ENCODE measurements at regions not wholly inside any gene's neighbourhood (a gene's known extent, or its start where the extent isn't known, plus 50 kb on each side); places are given as distances from the start of the nearest gene placed in this dataset.
"Not testable (repeated sequence)": the region's sequence is repeated elsewhere in the genome, so short reads cannot be mapped to it uniquely, and the experiment has no call there.

DNA sequence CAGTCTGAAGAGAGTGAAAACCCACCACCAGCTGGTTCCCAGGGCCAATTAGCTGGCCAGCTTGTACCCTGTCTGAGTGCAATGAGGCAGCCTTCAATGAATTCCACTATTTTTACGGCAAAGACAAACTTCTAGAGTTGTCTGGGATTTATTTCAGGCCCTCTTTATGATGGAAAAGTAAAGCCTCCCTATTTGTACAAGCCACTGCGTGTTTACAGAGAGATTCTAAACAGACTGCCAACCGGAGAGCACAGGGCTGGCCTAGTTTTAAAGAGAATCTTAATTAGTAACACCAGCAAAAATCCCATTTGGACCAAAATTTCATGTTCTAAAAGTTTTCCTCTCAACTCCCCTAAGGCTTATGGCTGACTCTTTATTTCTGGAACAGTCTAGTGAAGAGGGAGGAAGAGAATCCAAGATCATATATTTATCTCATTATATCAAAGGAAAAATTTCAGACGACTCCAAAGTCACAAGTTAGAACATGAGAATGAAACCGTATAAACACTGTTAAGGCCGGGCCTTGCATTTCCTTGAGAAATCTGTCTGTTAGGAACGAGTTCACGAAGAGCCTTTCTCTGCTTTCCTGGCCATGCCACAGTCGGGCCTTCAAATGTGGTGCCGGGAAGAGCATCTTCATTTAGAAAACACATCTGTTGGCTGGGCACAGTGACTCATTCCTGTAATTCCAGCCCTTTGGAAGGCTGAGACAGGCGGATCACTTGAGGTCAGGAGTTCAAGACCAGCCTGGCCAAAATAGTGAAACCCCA, 724.6 kb upstream of the NRP1 start:
- Histone ChIP-seq H3K27me3 (ENCODE audit: control insufficient read depth, insufficient read depth, low read length) (no peaks in the 10 kb centered on the region), H3K36me3 (replicated peaks; ENCODE audit: control insufficient read depth, insufficient read depth, low read length) (no peaks in the 10 kb centered on the region), H3K4me3 (ENCODE audit: insufficient read depth, low read depth, low read length) (no peak overlapping the region)
- DNase-seq, result no peak

DNA sequence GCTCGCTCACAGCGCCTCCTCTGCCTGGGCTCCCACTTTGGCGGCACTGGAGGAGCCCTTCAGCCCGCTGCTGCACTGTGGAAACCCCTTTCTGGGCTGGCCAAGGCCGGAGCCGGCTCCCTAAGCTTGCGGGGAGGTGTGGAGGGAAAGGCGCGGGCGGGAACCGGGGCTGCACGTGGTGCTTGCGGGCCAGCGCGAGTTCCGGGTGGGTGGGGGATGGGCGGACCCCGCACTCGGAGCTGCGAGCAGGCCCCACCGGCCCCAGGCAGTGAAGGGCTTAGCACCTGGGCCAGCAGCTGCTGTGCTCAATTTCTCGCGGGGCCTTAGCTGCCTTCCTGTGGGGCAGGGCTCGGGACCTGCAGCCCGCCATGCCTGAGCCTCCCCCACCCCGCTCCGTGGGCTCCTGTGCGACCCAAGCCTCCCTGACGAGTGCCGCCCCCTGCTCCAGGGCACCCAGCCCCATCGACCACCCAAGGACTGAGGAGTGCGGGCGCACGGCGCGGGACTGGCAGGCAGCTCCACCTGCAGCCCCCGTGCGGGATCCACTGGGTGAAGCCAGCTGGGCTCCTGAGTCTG, 721.0 kb upstream of the NRP1 start:
- DNase-seq; H3K36me3 ChIP-seq (replicated peaks; ENCODE audit: control insufficient read depth, insufficient read depth, low read length); H3K4me3 ChIP-seq (ENCODE audit: insufficient read depth, low read depth, low read length); H3K27me3 ChIP-seq (ENCODE audit: control insufficient read depth, insufficient read depth, low read length): not testable (repeated sequence)

DNA sequence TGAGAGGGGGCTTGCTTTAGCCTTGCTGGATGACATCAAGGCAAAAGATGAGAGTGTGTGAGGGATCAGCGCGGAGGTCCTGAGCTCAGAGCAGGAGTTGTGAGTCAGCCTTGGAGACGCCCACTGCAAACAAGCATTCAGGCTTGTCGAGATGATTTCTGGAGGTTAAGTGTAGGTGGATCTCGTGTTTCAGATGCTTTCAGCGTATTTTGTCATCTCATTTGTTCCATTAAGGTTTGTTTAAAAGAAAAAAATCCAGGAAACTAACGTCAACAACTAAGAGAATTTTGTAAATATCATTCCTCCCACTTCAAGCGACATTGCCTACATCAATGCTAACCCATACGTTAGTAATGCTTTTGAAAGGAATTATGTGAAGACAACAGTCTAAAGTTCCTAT, 715.4 kb upstream of the NRP1 start:
- no peaks in the 10 kb centered on the region for H3K36me3 ChIP-seq (replicated peaks; ENCODE audit: control insufficient read depth, insufficient read depth, low read length)
- H3K27me3 ChIP-seq (ENCODE audit: control insufficient read depth, insufficient read depth, low read length), result no peaks in the 10 kb centered on the region
- H3K4me3 ChIP-seq (ENCODE audit: insufficient read depth, low read depth, low read length), result no peak overlapping the region
- DNase-seq, result no peak

DNA sequence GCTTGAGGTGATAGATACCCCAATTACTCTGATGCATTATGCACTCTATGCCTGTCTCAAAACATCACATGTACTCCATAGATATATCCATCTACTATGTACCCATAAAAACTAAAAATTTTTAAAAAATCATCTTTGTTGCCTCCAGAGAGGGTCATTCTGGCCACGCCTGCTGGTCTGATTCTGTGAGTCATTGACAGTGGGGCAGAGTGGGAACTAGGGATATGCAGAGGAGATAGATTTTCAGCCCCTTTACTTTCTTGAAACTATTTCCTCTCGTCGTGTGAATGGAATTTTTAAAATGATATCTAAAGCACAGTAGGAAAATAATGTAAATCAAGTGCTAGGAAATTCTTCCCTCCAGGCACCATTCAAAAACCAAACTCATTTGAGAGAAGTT, 715.0 kb upstream of the NRP1 start:
- H3K4me3 ChIP-seq (ENCODE audit: insufficient read depth, low read depth, low read length), result no peak overlapping the region
- no peaks in the 10 kb centered on the region for H3K36me3 ChIP-seq (replicated peaks; ENCODE audit: control insufficient read depth, insufficient read depth, low read length)
- H3K27me3 ChIP-seq (ENCODE audit: control insufficient read depth, insufficient read depth, low read length), result no peaks in the 10 kb centered on the region
- DNase-seq, result no peak

DNA sequence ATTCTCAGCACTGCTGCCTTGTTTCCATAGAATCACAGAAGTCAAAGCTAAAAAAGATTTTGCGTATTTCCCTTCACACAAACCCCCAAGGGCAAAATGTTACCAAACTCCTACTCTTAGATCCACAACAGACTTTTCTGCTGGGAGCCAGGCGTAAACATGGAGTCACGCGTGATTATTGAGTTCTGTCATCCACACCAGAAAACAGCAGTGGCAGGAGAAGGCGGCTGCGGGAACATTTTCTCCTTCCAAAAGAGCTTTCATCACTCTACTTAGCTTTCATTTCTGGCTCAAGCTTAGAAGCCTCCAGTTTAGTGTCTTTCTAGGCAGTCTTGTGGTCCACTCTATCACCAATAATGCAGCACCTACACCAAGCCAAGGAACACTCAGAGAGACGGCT, 712.9 kb upstream of the NRP1 start:
- Histone ChIP-seq H3K4me3 (ENCODE audit: insufficient read depth, low read depth, low read length) (no peak overlapping the region), H3K36me3 (replicated peaks; ENCODE audit: control insufficient read depth, insufficient read depth, low read length) (no peaks in the 10 kb centered on the region), H3K27me3 (ENCODE audit: control insufficient read depth, insufficient read depth, low read length) (no peaks in the 10 kb centered on the region)
- no peak for DNase-seq

DNA sequence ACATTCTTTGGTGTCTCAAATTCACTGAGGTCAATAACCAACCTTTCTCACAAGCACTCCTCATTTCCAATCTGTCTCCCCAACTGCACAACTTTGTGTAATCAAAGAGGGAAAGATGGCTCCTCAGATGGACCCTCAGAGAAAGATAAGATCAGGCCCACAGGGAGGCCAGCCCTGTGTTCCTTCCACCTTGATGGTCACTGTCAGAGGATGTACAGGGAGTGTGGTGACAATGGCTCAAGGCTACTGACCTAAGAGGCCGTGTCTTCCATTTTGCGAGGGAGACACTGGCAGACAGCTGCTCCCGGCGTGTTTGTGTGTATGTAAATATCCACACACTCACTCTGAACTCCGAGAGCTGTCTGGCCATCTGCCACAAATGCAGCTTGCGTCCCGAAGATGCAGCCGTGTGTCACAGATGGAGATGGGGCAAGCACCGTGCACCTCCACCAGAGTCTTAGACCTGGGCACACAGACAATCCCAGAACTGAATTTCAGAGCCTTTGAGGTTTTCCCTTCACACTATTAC, 712.1 kb upstream of the NRP1 start:
- no peaks in the 10 kb centered on the region for H3K27me3 ChIP-seq (ENCODE audit: control insufficient read depth, insufficient read depth, low read length)
- DNase-seq, result no peak
- no peak overlapping the region for H3K4me3 ChIP-seq (ENCODE audit: insufficient read depth, low read depth, low read length)
- H3K36me3 ChIP-seq (replicated peaks; ENCODE audit: control insufficient read depth, insufficient read depth, low read length), result no peaks in the 10 kb centered on the region

DNA sequence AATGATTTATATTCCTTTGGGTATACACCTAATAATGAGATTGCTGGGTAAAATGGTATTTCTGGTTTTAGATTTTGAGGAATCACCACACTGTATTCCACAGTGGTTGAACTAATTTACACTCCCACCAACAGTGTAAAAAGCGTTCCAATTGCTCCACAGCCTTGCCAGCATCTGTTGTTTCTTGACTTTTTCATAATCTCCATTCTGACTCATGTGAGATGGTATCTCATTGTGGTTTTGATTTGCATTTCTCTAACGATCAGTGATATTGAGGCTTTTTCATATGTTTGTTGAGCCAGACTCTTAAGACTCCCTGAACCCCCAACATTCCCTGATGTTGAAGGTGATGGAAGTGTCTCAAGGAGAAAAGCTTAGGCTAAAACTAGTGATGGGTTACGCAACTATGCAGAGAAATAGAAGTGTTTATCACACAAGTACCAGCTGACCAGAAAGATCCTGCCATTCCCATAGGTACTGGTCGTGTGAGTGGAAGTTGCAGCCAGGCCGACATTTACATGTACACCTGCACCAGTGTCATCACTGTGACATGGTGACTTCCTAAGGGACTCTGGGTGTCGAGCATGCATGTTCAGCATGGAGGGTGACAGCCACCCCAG, 711.2 kb upstream of the NRP1 start:
- H3K36me3 ChIP-seq (replicated peaks; ENCODE audit: control insufficient read depth, insufficient read depth, low read length), result no peaks in the 10 kb centered on the region
- no peaks in the 10 kb centered on the region for H3K27me3 ChIP-seq (ENCODE audit: control insufficient read depth, insufficient read depth, low read length)
- no peak for DNase-seq
- H3K4me3 ChIP-seq (ENCODE audit: insufficient read depth, low read depth, low read length), result no peak overlapping the region

DNA sequence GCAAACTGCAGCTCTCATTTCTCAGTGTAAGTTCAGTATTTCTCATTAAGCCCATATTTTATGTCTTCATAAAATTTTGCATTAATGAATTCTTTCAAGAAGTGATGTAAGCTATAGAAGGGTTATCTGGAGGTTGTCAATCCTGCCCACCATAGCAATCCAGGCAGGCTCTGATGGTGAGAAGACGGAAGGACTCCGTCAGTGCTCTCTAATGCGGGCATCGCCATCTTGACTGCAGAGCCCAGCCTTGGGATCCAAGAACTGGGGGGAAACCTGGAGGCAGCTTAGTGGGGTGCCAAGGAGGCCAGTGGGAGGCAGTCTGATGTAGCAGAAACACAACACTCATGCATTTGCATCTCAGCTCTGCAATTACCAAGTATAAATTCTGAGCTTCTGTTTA, 707.4 kb upstream of the NRP1 start:
- H3K4me3 ChIP-seq (ENCODE audit: insufficient read depth, low read depth, low read length), result no peak overlapping the region
- no peak for DNase-seq
- H3K27me3 ChIP-seq (ENCODE audit: control insufficient read depth, insufficient read depth, low read length), result no peaks in the 10 kb centered on the region
- no peaks in the 10 kb centered on the region for H3K36me3 ChIP-seq (replicated peaks; ENCODE audit: control insufficient read depth, insufficient read depth, low read length)

DNA sequence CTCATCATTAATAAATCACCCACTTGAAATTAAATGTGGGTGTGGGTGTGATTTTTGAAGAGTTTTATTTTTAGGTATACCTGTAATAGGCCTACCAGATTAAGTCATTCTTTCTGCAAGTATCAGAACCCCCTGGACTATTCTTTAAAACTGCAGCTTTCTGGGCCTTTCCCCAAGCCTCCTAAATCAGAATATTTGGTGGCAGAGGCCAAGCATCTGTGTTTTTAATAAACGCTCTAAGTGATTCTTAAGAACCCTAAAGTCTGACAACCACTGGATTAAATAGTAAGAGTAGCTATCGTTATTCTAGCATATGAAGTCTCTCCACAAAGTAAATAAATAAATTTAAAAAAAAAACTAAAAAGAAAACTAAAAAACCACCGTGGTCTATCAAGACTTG, 703.0 kb upstream of the NRP1 start:
- Histone ChIP-seq H3K36me3 (replicated peaks; ENCODE audit: control insufficient read depth, insufficient read depth, low read length) (no peaks in the 10 kb centered on the region), H3K27me3 (ENCODE audit: control insufficient read depth, insufficient read depth, low read length) (no peaks in the 10 kb centered on the region), H3K4me3 (ENCODE audit: insufficient read depth, low read depth, low read length) (no peak overlapping the region)
- DNase-seq, result no peak

DNA sequence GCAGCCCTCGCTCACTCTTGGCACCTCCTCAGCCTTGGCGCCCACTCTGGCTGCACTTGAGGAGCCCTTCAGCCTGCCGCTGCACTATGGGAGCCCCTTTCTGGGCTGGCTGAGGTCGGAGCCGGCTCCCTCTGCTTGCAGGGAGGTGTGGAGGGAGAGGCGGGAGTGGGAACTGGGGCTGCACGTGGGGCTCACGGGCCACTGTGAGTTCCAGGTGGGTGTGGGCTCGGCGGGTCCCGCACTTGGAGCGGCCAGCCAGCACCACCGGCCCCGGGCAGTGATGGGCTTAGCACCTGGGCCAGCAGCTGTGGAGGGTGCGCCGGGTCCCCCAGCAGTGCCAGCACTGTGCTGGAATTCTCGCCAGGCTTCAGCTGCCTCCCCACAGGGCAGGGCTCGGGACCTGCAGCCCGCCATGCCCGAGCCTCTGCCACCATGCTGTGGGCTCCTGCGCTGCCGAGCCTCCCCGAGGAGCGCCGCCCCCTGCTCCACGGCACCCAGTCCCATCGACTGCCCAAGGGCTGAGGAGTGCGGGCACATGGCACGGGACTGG, 700.8 kb upstream of the NRP1 start:
- DNase-seq; H3K36me3 ChIP-seq (replicated peaks; ENCODE audit: control insufficient read depth, insufficient read depth, low read length); H3K27me3 ChIP-seq (ENCODE audit: control insufficient read depth, insufficient read depth, low read length); H3K4me3 ChIP-seq (ENCODE audit: insufficient read depth, low read depth, low read length): not testable (repeated sequence)

DNA sequence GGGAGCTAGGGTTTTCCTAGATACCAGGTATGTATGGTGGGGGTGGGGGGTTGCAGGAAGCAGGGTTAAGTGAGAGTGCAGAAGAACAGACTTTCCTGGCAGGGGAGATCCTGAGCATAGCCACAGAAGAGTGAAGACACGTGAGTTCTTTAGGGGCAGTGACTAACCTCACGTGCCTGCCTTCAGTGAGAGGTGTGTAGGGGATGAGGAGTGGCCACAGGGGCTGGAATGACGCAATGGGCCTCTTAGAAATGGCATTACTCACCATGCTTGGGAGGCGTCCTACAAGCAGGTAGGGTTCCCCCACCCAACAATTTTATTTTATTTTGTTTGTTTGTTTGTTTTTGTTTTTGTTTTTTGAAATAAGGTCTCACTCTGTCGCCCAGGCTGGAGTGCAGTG, 698.6 kb upstream of the NRP1 start:
- Histone ChIP-seq H3K36me3 (replicated peaks; ENCODE audit: control insufficient read depth, insufficient read depth, low read length) (no peaks in the 10 kb centered on the region), H3K4me3 (ENCODE audit: insufficient read depth, low read depth, low read length) (no peak overlapping the region), H3K27me3 (ENCODE audit: control insufficient read depth, insufficient read depth, low read length) (no peaks in the 10 kb centered on the region)
- no peak for DNase-seq

DNA sequence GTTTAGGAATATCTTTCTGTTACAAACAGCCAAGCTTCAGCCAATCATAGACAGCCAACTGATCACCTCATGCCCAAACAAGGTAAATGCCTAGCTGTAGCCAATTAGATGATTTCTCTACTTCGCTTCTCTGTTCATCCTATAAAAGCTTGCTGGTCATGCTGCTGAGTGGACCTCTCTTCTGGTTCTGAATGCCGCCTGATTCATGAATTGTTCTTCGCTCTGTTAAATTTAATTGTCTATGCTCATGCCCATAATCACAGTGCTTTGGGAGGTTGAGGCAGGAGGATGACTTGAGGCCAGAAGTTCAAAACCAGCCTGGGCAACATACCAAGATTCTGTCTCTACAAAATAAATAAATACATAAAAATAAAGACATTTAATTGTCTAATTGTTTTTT, 698.1 kb upstream of the NRP1 start:
- Histone ChIP-seq H3K4me3 (ENCODE audit: insufficient read depth, low read depth, low read length) (no peak overlapping the region), H3K36me3 (replicated peaks; ENCODE audit: control insufficient read depth, insufficient read depth, low read length) (no peaks in the 10 kb centered on the region), H3K27me3 (ENCODE audit: control insufficient read depth, insufficient read depth, low read length) (no peaks in the 10 kb centered on the region)
- no peak for DNase-seq

DNA sequence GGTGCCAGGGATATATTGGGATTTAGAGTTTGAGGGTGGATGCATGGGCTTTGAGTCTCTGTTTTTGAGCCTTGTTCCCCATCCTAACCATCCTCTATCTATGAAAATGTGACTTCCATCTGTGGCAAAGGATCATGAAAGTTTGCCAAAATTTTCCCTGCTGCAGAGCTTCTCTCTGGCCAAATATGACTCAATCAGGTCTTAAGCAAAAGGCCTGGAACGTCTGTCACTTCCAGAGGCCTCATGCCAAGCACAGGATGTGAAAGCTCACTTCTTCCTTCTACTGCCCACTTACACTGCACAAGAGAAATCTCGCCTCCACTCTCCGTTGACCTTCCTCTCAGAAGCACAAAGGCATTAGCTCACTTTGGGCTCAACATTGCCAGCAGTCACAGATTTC, 696.9 kb upstream of the NRP1 start:
- no peaks in the 10 kb centered on the region for H3K27me3 ChIP-seq (ENCODE audit: control insufficient read depth, insufficient read depth, low read length)
- no peak overlapping the region for H3K4me3 ChIP-seq (ENCODE audit: insufficient read depth, low read depth, low read length)
- no peaks in the 10 kb centered on the region for H3K36me3 ChIP-seq (replicated peaks; ENCODE audit: control insufficient read depth, insufficient read depth, low read length)
- no peak for DNase-seq

DNA sequence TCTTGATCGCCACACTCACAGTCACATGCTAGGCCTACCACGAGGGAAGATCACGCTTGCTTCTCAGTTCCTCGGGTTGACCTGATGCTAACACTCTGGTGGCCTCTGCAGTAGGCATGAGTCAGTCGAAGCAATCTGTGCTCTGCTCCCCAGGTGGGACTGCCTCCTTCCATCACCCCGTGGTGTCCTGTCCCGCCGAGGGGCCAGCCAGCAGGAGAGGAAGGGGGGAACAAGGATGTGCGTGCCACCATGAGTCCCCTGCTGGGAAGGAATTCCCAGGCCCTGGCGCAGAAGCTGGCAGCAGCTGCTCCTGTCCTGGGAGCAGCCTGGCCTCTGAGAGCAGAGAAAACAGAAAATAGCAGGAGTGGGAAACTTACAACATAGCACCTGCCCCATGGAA, 695.0 kb upstream of the NRP1 start:
- H3K4me3 ChIP-seq (ENCODE audit: insufficient read depth, low read depth, low read length), result no peak overlapping the region
- no peak for DNase-seq
- no peaks in the 10 kb centered on the region for H3K36me3 ChIP-seq (replicated peaks; ENCODE audit: control insufficient read depth, insufficient read depth, low read length)
- H3K27me3 ChIP-seq (ENCODE audit: control insufficient read depth, insufficient read depth, low read length), result no peaks in the 10 kb centered on the region

DNA sequence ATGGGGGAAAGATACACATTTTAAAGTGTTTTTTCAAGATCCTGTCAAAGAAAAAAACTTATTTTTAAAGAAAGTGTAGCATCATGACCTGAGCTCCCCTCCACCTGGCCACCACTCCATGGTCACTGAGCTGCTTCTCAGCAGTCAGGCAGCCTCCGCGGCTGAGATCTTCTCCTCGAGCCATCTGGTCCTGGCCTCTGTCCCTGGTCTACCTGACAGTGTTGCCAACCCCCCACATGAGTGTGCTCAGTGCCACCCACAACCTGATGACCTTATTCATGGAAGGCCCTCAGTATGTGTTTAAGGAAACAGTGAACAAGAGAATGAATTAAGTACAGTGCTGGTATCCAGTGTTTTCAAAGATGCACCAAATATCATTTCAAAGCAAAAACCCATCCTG, 694.5 kb upstream of the NRP1 start:
- no peak for DNase-seq

More for the DNA sequence above, 694.5 kb upstream of the NRP1 start:
- H3K27me3 ChIP-seq (ENCODE audit: control insufficient read depth, insufficient read depth, low read length), result no peaks in the 10 kb centered on the region
- no peak overlapping the region for H3K4me3 ChIP-seq (ENCODE audit: insufficient read depth, low read depth, low read length)
- H3K36me3 ChIP-seq (replicated peaks; ENCODE audit: control insufficient read depth, insufficient read depth, low read length), result no peaks in the 10 kb centered on the region

Measured in H7 (cell line).